Vagina (tissue), 2 donors: ENCODE measurements at regions not wholly inside any gene's neighbourhood (a gene's known extent, or its start where the extent isn't known, plus 50 kb on each side); places are given as distances from the start of the nearest gene placed in this dataset.

Experiments
- DNase-seq, 2 donors: peaks; one replicate each; pipeline ENCODE4 v3.0.0-alpha.2; 2017; ENCODE audit errors: extremely low spot score in 2 of 2
- H3K27ac ChIP-seq: fragments of 200-600 bp; sonication (generic); one replicate; pipeline ENCODE4 v1.5.1; 2019
- H3K27me3 ChIP-seq: fragments of 200-600 bp; sonication (generic); one replicate; pipeline ENCODE4 v1.5.1; 2019
- H3K36me3 ChIP-seq, 2 donors: fragments of 200-600 bp; sonication (generic); one replicate each; pipeline ENCODE4 v1.5.1; 2017 to 2019
- H3K4me1 ChIP-seq: fragments of 200-600 bp; sonication (generic); one replicate; pipeline ENCODE4 v1.5.1; 2019
- H3K4me3 ChIP-seq, 2 donors: fragments of 200-600 bp; sonication (generic); 1 replicate in 1 of 2; 2 replicates in 1 of 2; pipeline ENCODE4 v1.5.1; 2016 to 2019
- H3K9me3 ChIP-seq: fragments of 200-600 bp; sonication (generic); one replicate; pipeline ENCODE4 v1.5.1; 2019
- POLR2A ChIP-seq, 2 donors: fragments of 450-650 bp; IDR thresholded peaks; one replicate each; pipeline ENCODE4 v1.6.1; 2017; ENCODE audit warnings: antibody characterized with exemption in 2 of 2, mild to moderate bottlenecking in 2 of 2, moderate library complexity in 2 of 2
- POLR2AphosphoS5 ChIP-seq, 2 donors: sonication (generic); formaldehyde crosslinking; IDR thresholded peaks; one replicate each; pipeline ENCODE4 v1.9.0; 2017; ENCODE audit warnings: antibody characterized with exemption in 2 of 2, mild to moderate bottlenecking in 2 of 2, low read depth in 1 of 2; ENCODE audit not compliant: insufficient read depth in 1 of 2
- intact Hi-C: fragments of 100-400 bp; cut with DNase I; formaldehyde crosslinking; loops from one replicate; pipeline ENCODE4 v1.15.1; 2023
- TF ChIP-seq, protein P1 (sequence below), 3 experiments: fragments of 450-650 bp in 2 of 3; fragments of 200-600 bp in 1 of 3; sonication (generic) in 1 of 3; IDR thresholded peaks; one replicate each; pipeline ENCODE4 v1.5.1; 2017 to 2019; ENCODE audit warnings: antibody characterized with exemption in 3 of 3, mild to moderate bottlenecking in 2 of 3, moderate library complexity in 2 of 3

DNA sequence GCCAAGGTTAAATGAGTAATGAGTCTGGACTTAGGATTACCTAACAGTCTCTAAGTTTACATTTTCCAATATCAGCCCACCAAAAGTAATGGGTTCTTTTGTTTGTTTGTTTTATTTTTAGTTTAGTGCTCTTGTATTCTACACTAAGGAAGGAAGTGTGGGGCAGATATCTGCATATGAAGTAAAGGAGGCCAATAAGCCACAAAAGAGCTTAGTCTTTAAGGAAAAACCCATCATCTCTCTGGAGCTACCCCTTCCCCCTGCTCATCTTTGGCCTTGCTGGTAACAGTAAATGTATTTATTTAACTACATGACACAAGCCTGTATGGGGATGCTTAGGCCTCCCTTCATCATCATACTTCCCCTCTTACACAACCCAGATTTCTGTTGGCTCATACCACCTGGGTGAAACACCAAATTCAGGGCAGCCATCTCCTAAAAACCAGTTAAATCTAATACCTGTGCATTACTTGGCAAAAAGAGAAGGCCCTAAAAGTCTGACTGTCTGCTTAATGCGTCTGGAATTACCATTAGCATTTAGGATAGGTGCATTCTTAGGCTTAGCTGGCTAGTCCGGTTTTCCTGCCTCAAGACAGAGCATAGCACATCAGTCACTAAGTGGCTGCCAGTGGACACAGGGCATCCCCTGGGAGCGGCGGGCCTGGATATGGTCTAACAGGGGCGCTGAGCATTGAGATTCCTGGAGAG, 96.8 kb upstream of the ADGRL2 start:
- H3K27ac ChIP-seq: no peak overlapping the region
- intact Hi-C loops: no loop called here
- no peak overlapping the region for H3K4me3 ChIP-seq
- no peak for DNase-seq
- H3K4me1 ChIP-seq: no peaks in the 10 kb centered on the region
- H3K36me3 ChIP-seq: no peaks in the 10 kb centered on the region
- TF ChIP-seq POLR2A (IDR thresholded peaks at IDR 0.05) (no peak), POLR2AphosphoS5 (IDR thresholded peaks at IDR 0.05; ENCODE audit: insufficient read depth in 1 of 2, low read depth in 1 of 2) (no peak)
- TF ChIP-seq, protein P1, sequence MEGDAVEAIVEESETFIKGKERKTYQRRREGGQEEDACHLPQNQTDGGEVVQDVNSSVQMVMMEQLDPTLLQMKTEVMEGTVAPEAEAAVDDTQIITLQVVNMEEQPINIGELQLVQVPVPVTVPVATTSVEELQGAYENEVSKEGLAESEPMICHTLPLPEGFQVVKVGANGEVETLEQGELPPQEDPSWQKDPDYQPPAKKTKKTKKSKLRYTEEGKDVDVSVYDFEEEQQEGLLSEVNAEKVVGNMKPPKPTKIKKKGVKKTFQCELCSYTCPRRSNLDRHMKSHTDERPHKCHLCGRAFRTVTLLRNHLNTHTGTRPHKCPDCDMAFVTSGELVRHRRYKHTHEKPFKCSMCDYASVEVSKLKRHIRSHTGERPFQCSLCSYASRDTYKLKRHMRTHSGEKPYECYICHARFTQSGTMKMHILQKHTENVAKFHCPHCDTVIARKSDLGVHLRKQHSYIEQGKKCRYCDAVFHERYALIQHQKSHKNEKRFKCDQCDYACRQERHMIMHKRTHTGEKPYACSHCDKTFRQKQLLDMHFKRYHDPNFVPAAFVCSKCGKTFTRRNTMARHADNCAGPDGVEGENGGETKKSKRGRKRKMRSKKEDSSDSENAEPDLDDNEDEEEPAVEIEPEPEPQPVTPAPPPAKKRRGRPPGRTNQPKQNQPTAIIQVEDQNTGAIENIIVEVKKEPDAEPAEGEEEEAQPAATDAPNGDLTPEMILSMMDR (IDR thresholded peaks at IDR 0.05): no peak
- no peaks in the 10 kb centered on the region for H3K9me3 ChIP-seq
- no peaks in the 10 kb centered on the region for H3K27me3 ChIP-seq

DNA sequence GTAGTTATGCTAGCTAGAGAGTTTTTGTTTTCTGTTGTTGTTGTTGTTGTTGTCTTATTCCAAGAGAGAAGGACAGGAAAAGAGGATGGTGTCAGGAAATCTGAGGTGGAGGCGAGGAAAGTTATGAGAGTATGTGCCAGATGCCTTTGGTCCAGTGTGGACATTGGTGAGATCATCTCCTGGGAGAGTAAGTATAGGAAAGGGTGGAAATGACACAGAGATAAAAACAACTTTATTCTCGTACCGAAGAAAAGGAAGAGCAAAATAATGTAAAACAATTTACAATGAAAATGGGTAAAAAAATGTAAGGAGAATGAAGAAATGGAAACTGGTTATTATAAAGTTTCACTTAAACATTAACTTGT, 97.4 kb upstream of the ADGRL2 start:
- intact Hi-C loops: no loop called here
- H3K4me3 ChIP-seq: no peak overlapping the region
- no peaks in the 10 kb centered on the region for H3K4me1 ChIP-seq
- no peaks in the 10 kb centered on the region for H3K27me3 ChIP-seq
- no peaks in the 10 kb centered on the region for H3K9me3 ChIP-seq
- TF ChIP-seq, protein P1 (IDR thresholded peaks at IDR 0.05): no peak
- no peak for TF ChIP-seq POLR2A (IDR thresholded peaks at IDR 0.05)
- no peak for TF ChIP-seq POLR2AphosphoS5 (IDR thresholded peaks at IDR 0.05; ENCODE audit: insufficient read depth in 1 of 2, low read depth in 1 of 2)
- no peak for DNase-seq
- H3K27ac ChIP-seq: no peak overlapping the region
- H3K36me3 ChIP-seq: no peaks in the 10 kb centered on the region

DNA sequence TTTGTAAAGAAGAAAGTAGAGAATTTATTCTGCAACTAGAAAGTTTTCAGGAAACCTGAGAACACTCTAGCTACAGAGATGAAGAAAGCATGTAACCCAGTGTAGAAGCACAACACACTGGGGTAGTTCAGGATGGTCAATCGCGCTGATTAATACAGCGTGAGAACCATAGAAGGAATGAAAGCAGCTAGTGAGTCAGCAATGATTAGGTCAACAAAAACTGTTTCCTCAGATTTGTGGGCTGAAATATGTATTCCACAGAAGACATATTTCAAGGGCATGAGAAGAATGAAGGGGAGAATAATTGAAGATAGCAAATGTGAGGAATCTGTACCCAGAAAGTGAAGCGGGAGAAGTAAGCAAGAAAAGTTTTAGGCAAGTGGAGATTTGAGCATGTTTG, 97.8 kb upstream of the ADGRL2 start:
- DNase-seq: no peak
- no peaks in the 10 kb centered on the region for H3K4me1 ChIP-seq
- no peaks in the 10 kb centered on the region for H3K27me3 ChIP-seq
- intact Hi-C loops: no loop called here
- TF ChIP-seq, protein P1 (IDR thresholded peaks at IDR 0.05): no peak
- no peak for TF ChIP-seq POLR2AphosphoS5 (IDR thresholded peaks at IDR 0.05; ENCODE audit: insufficient read depth in 1 of 2, low read depth in 1 of 2)
- TF ChIP-seq POLR2A (IDR thresholded peaks at IDR 0.05): no peak
- no peak overlapping the region for H3K27ac ChIP-seq
- no peaks in the 10 kb centered on the region for H3K36me3 ChIP-seq
- H3K9me3 ChIP-seq: no peaks in the 10 kb centered on the region
- H3K4me3 ChIP-seq: no peak overlapping the region

DNA sequence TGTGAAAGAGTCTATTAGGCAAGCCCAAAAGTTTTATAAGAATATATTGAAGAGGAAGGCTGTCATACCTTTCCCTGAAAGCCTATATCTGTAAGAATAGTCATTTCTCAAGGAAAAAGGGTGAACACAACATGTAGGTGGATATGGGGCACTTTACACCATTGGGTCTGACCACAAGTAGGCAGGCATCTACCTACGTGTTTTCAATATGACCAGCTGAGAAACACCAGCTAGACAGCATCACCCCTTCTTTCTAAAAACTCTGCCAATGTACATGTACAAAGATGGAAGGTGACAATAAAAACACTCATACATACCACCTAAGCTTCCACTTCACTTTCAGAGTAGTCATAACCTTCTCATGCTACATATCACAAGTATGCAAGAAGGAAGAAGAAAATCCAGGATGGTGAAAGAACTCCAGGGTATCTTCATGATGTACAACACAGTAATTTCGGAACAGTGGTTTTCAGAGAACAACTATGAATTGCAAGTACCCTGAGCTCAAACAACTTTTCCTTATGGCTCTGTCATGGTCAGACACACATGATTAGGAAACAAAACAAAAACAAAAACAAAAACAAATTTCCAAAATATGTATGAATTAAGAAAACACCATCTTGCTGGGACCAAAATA, 98.5 kb upstream of the ADGRL2 start:
- DNase-seq: no peak
- Histone ChIP-seq H3K4me3 (peak overlapping the region in 1 of 2 donors; percentile 13), H3K36me3 (no peaks in the 10 kb centered on the region), H3K4me1 (no peaks in the 10 kb centered on the region), H3K27ac (no peak overlapping the region), H3K27me3 (no peaks in the 10 kb centered on the region), H3K9me3 (no peaks in the 10 kb centered on the region)
- TF ChIP-seq POLR2A (IDR thresholded peaks at IDR 0.05) (no peak), POLR2AphosphoS5 (IDR thresholded peaks at IDR 0.05; ENCODE audit: insufficient read depth in 1 of 2, low read depth in 1 of 2) (no peak)
- TF ChIP-seq, protein P1 (IDR thresholded peaks at IDR 0.05): no peak
- intact Hi-C loops: no loop called here
